ENCODE measurements at regions not wholly inside any gene's neighbourhood (a gene's known extent, or its start where the extent isn't known, plus 50 kb on each side); places are given as distances from the start of the nearest gene placed in this dataset.
"Not testable (repeated sequence)": the region's sequence is repeated elsewhere in the genome, so short reads cannot be mapped to it uniquely, and the experiment has no call there.

DNA sequence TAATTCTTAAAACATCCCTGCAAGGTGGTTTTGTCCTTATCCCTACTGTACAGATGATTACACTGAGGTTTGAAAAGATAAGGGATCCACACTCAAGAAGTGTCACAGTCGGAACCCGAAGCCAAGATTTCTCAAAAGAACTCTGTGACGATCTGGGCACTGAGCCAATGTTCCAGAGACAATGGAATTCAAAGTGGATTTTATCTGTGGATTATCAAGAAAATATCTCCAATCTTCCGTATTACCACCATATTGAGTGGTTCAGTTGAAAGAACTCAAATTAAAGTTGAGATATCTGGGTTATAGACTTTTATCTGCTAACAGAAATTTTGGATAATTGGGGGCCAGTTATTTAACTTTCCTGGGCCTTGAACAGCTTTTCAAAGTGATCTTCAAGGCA is 100.0 kb upstream of the GRAMD1B start:
- H3K4me3 ChIP-seq (ENCODE audit: low read depth, low read length) = no peak overlapping the region
- TF ChIP-seq, protein P1, sequence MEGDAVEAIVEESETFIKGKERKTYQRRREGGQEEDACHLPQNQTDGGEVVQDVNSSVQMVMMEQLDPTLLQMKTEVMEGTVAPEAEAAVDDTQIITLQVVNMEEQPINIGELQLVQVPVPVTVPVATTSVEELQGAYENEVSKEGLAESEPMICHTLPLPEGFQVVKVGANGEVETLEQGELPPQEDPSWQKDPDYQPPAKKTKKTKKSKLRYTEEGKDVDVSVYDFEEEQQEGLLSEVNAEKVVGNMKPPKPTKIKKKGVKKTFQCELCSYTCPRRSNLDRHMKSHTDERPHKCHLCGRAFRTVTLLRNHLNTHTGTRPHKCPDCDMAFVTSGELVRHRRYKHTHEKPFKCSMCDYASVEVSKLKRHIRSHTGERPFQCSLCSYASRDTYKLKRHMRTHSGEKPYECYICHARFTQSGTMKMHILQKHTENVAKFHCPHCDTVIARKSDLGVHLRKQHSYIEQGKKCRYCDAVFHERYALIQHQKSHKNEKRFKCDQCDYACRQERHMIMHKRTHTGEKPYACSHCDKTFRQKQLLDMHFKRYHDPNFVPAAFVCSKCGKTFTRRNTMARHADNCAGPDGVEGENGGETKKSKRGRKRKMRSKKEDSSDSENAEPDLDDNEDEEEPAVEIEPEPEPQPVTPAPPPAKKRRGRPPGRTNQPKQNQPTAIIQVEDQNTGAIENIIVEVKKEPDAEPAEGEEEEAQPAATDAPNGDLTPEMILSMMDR (IDR thresholded peaks at IDR 0.05; ENCODE audit: low read depth, low read length) = no peak

- TF ChIP-seq, protein P1 (IDR thresholded peaks at IDR 0.05; ENCODE audit: low read depth, low read length) = no peak
- H3K4me3 ChIP-seq (ENCODE audit: low read depth, low read length) = no peak overlapping the region
These were observed 101.7 kb upstream of the GRAMD1B start for GRCh38 chr11:123328281-123328867.

DNA sequence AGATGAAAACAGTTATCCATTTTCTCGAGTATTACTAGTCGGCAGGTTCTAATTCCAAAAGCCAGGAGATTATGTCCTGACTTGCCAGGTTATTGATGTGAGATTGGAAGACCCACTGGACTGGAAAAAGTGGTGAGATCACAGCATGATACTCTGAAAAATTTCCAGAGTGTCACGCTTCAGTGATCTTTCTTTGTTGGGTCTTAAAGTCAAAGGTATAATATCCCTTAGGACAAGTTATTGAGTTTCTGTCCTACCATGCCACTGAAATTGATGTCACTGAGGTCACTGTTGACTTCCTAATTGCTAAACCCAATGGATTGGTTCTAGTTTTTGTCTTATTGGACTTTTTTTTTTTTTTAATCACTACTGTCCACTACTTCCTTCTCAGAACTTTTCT is 104.5 kb upstream of the GRAMD1B start:
- TF ChIP-seq, protein P1 (IDR thresholded peaks at IDR 0.05; ENCODE audit: low read depth, low read length) = no peak
- no peak overlapping the region for H3K4me3 ChIP-seq (ENCODE audit: low read depth, low read length)

- TF ChIP-seq, protein P1 (IDR thresholded peaks at IDR 0.05; ENCODE audit: low read depth, low read length) = no peak
- H3K4me3 ChIP-seq (ENCODE audit: low read depth, low read length) = no peak overlapping the region
These were observed 106.5 kb upstream of the GRAMD1B start for GRCh38 chr11:123323568-123323967.

DNA sequence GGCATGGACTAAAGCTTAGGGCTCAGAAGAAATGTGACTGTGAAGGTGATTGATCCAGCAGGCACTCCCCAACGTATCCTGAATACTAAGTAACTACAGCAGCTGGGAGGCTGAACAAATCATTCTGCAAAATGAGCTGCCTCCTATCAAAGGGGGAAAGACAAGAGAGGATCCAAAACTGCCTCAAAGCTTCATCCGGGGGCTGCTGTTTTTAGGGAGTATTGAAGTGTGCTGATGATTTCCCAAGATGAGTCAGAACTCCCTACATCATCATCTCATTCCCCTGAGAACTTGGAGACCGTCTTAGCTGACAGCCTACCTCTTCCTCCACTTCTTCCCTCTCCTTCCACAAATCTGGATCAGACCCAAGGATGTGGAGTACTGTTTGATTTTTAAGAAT is 108.4 kb upstream of the GRAMD1B start:
- TF ChIP-seq, protein P1 (IDR thresholded peaks at IDR 0.05; ENCODE audit: low read depth, low read length) = no peak
- H3K4me3 ChIP-seq (ENCODE audit: low read depth, low read length) = no peak overlapping the region

GRCh38 chr11:123318623-123319022 is 111.4 kb upstream of the GRAMD1B start:
- TF ChIP-seq, protein P1 (IDR thresholded peaks at IDR 0.05; ENCODE audit: low read depth, low read length) = no peak
- no peak overlapping the region for H3K4me3 ChIP-seq (ENCODE audit: low read depth, low read length)

- H3K4me3 ChIP-seq (ENCODE audit: low read depth, low read length) = not testable (repeated sequence)
These were observed 111.9 kb upstream of the GRAMD1B start for GRCh38 chr11:123318132-123318531.

DNA sequence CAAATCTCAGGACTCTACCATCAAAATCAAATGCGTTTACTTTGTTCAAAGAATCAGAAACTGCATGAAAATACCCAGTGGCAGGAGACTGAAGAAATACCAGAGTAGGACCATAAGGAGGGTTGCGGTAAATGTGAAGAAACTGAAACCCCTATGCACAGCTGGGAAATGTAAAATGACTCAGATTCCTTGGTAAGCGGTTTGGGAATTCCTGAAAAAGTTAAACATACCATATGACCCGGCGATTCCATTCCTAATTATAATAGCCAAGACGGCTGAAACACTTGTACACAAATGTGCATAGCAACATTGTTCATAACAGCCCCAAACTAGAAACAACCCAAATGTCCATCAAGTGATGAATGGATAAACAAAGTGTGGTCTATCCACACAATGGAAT is 114.1 kb upstream of the GRAMD1B start:
- no peak overlapping the region for H3K4me3 ChIP-seq (ENCODE audit: low read depth, low read length)
- TF ChIP-seq, protein P1 (IDR thresholded peaks at IDR 0.05; ENCODE audit: low read depth, low read length) = no peak
